ENCODE measurements at regions not wholly inside any gene's neighbourhood (a gene's known extent, or its start where the extent isn't known, plus 50 kb on each side); places are given as distances from the start of the nearest gene placed in this dataset.
"Not testable (repeated sequence)": the region's sequence is repeated elsewhere in the genome, so short reads cannot be mapped to it uniquely, and the experiment has no call there.

DNA sequence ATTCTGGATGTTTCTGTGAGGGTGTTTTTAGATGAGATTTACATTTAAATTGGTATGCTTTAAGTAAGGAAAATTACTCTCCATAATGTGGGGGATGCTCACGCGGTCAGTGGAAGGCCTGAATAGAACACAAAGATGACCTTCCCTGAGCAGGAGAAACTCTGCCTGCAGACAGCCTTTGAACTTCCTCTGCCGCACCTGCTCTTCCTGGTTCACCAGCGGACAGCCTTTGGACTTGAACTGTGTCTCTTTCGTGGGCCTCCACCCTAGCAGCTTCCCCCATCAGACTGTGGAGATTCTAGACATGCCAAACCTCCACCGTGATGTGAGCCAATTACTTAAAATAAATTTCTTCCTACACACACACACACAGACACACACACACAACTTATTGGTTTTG is 210.7 kb downstream of the EFCAB11 start:
- TF ChIP-seq, protein P1, sequence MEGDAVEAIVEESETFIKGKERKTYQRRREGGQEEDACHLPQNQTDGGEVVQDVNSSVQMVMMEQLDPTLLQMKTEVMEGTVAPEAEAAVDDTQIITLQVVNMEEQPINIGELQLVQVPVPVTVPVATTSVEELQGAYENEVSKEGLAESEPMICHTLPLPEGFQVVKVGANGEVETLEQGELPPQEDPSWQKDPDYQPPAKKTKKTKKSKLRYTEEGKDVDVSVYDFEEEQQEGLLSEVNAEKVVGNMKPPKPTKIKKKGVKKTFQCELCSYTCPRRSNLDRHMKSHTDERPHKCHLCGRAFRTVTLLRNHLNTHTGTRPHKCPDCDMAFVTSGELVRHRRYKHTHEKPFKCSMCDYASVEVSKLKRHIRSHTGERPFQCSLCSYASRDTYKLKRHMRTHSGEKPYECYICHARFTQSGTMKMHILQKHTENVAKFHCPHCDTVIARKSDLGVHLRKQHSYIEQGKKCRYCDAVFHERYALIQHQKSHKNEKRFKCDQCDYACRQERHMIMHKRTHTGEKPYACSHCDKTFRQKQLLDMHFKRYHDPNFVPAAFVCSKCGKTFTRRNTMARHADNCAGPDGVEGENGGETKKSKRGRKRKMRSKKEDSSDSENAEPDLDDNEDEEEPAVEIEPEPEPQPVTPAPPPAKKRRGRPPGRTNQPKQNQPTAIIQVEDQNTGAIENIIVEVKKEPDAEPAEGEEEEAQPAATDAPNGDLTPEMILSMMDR (IDR thresholded peaks at IDR 0.05; ENCODE audit: unreplicated experiment in 3 of 3), result no peak
- no peaks in the 10 kb centered on the region for H3K27me3 Mint-ChIP-seq (ENCODE audit: low read depth)
- peaks cover 4% of the 10 kb centered on the region for H3K36me3 Mint-ChIP-seq (ENCODE audit: low read depth)
- H3K9me3 Mint-ChIP-seq, result peaks cover 28% of the 10 kb centered on the region
- no peak overlapping the region for H3K27ac Mint-ChIP-seq
- no peak overlapping the region for H3K4me3 Mint-ChIP-seq
- H3K4me1 Mint-ChIP-seq, result no peaks in the 10 kb centered on the region

DNA sequence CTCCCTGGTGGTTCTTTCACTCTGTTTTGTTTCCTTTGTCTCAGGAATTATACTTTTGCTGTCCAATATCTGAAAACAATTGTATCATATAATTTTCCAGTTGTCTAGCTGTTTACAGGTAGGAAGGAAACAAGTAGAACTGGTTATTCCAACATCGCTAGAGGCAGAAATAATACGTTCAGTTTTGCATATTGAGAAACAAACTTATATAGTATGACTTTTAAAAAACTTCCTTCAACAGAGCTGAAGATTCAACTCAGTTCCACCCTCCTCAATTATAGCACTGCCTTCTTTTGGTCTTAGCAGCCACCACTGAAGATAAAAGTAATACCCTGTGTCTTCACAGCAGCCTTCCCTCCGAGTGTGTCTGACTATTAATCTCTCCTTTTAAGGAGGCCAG is 214.3 kb downstream of the EFCAB11 start:
- Mint-ChIP-seq H3K27ac (no peak overlapping the region), H3K36me3 (ENCODE audit: low read depth) (peaks cover 4% of the 10 kb centered on the region), H3K4me1 (no peaks in the 10 kb centered on the region), H3K27me3 (ENCODE audit: low read depth) (no peaks in the 10 kb centered on the region), H3K9me3 (peaks cover 26% of the 10 kb centered on the region), H3K4me3 (no peak overlapping the region)
- TF ChIP-seq, protein P1 (IDR thresholded peaks at IDR 0.05; ENCODE audit: unreplicated experiment in 3 of 3), result no peak

DNA sequence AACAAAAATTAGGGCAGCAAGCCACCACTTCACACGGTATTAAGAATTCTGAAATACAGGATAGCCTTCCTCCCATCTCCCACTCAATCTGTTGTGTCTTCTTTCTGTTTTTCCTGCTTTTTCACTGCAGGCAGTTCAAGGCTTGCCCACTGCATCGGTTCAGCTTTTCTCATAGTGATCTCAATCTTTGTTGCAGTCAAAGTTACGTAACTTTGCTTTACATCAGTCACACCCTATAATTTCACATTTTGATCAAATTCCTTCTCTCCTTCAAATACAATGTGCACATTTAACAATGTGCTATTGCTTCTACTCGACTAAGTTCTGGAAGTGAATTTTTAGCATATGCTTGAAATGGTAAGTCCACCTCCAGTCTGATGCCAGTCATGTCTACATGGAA is 217.6 kb downstream of the EFCAB11 start:
- no peaks in the 10 kb centered on the region for H3K27me3 Mint-ChIP-seq (ENCODE audit: low read depth)
- H3K27ac Mint-ChIP-seq, result no peak overlapping the region
- H3K4me1 Mint-ChIP-seq, result no peaks in the 10 kb centered on the region
- TF ChIP-seq, protein P1 (IDR thresholded peaks at IDR 0.05; ENCODE audit: unreplicated experiment in 3 of 3), result no peak
- H3K36me3 Mint-ChIP-seq (ENCODE audit: low read depth), result peaks cover 1% of the 10 kb centered on the region
- H3K9me3 Mint-ChIP-seq, result peaks cover 24% of the 10 kb centered on the region
- H3K4me3 Mint-ChIP-seq, result no peak overlapping the region

DNA sequence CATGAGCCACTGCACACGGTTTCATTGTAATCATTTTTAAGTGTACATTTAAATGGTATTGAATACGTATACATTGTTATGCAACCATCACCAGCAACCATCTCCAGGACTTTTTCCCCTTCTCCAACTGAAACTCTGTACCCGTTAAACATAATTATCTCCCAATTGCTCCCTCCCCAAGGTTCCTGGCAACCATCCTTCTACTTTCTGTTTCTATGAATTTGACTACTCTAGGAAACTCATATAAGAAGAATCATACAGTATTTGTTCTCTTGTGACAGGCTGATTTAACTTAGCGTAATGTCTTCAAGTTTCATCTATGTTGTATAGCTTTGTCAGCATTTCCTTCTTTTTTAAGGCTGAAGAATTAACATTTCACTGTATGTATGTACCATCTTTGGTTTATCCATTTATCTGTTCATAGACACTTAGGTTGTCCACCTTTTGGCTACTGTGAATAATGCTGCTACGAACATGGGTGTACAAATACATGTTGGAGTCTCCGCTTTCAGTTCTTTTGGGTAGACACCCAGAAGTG is 223.1 kb downstream of the EFCAB11 start:
- no peaks in the 10 kb centered on the region for H3K4me1 Mint-ChIP-seq
- TF ChIP-seq, protein P1 (IDR thresholded peaks at IDR 0.05; ENCODE audit: unreplicated experiment in 3 of 3), result no peak
- no peaks in the 10 kb centered on the region for H3K27me3 Mint-ChIP-seq (ENCODE audit: low read depth)
- H3K36me3 Mint-ChIP-seq (ENCODE audit: low read depth), result no peaks in the 10 kb centered on the region
- peaks cover 9% of the 10 kb centered on the region for H3K9me3 Mint-ChIP-seq
- H3K27ac Mint-ChIP-seq, result no peak overlapping the region
- no peak overlapping the region for H3K4me3 Mint-ChIP-seq

DNA sequence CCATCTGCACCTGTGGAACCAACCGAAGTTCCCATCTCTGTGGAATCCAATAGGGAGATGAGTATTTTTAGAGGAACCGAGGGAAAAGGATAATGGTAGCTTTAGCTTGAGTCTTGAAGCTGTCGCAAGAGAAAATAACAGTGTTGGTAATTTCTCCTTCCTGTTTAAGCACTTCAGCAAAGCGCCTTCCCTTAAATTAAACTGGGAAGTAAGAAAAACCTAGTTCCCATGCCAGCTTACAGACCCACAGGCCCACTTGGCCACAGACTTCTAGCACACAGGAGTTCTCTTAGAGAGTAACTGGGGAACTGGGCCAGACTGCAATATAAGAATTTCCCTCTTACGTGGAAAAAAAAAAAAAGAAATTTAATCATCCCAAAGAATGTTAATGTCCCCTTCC is 223.8 kb downstream of the EFCAB11 start:
- Mint-ChIP-seq H3K4me3 (no peak overlapping the region), H3K27me3 (ENCODE audit: low read depth) (no peaks in the 10 kb centered on the region), H3K27ac (no peak overlapping the region), H3K36me3 (ENCODE audit: low read depth) (no peaks in the 10 kb centered on the region), H3K4me1 (no peaks in the 10 kb centered on the region), H3K9me3 (peaks cover 9% of the 10 kb centered on the region)
- TF ChIP-seq, protein P1 (IDR thresholded peaks at IDR 0.05; ENCODE audit: unreplicated experiment in 3 of 3), result no peak

DNA sequence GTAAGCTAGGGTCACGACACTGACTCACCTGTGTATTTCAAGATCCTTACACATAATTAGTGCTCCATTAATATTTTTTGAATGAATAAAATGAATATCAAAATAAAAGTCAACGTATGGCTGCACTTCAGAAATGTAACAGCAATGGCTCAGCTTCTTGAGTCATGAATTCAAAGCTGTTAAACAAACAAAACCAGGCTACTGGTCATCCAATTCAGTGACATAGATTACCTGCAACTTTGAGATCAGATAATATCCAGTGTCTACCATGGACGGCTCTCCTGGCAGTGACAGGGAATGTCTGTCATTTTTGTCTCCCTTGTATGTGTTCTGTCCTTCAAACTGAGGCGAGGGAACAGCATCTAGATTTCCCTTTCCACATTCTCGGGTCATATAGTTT is 225.6 kb downstream of the EFCAB11 start:
- no peaks in the 10 kb centered on the region for H3K27me3 Mint-ChIP-seq (ENCODE audit: low read depth)
- no peaks in the 10 kb centered on the region for H3K36me3 Mint-ChIP-seq (ENCODE audit: low read depth)
- peaks cover 8% of the 10 kb centered on the region for H3K9me3 Mint-ChIP-seq
- H3K27ac Mint-ChIP-seq, result no peak overlapping the region
- H3K4me1 Mint-ChIP-seq, result peaks cover 3% of the 10 kb centered on the region
- no peak overlapping the region for H3K4me3 Mint-ChIP-seq
- TF ChIP-seq, protein P1 (IDR thresholded peaks at IDR 0.05; ENCODE audit: unreplicated experiment in 3 of 3), result no peak

DNA sequence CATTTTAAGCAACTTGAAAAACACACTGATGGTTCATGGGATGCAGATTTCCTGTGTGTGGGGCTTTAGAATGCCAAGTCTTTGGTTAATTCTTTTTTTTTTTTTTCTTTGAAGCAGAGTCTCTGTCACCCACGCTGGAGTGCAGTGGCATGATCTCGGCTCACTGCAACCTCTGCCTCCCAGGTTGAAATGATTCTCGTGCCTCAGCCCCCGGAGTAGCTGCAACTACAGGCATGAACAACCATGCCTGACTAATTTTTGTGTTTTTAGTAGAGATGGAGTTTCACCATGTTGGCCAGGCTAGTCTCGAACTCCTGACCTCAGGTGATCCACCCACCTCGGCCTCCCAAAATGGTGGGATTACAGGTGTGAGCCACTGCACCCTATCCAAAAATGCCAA is 228.3 kb downstream of the EFCAB11 start:
- H3K27ac Mint-ChIP-seq; H3K27me3 Mint-ChIP-seq (ENCODE audit: low read depth); H3K9me3 Mint-ChIP-seq; H3K4me3 Mint-ChIP-seq; H3K36me3 Mint-ChIP-seq (ENCODE audit: low read depth): not testable (repeated sequence)
- H3K4me1 Mint-ChIP-seq, result peaks cover 12% of the 10 kb centered on the region

Measured in nephron (organoid).